ENCODE measurements at regions not wholly inside any gene's neighbourhood (a gene's known extent, or its start where the extent isn't known, plus 50 kb on each side); places are given as distances from the start of the nearest gene placed in this dataset.
"Not testable (repeated sequence)": the region's sequence is repeated elsewhere in the genome, so short reads cannot be mapped to it uniquely, and the experiment has no call there.

- DNase-seq, result no peak
These were observed 57.4 kb upstream of the ST3GAL6 start for GRCh38 chr3:98705694-98706093.

GRCh38 chr3:98708681-98709080 is 54.5 kb upstream of the ST3GAL6 start:
- not testable (repeated sequence) for DNase-seq

GRCh38 chr3:98709441-98709840 is 53.7 kb upstream of the ST3GAL6 start:
- no peak for DNase-seq

GRCh38 chr3:98710067-98710659 is 53.0 kb upstream of the ST3GAL6 start:
- no peak for DNase-seq

GRCh38 chr3:98711426-98711825 is 51.7 kb upstream of the ST3GAL6 start:
- no peak for DNase-seq

GRCh38 chr3:98712726-98713125 is 50.4 kb upstream of the ST3GAL6 start:
- no peak for DNase-seq

- DNase-seq, result not testable (repeated sequence)
These were observed 49.8 kb upstream of the ST3GAL6 start for GRCh38 chr3:98713332-98713731.

All from stimulated activated CD4-positive, alpha-beta T cell treated with anti-CD3 and anti-CD28 coated beads, Interleukin-12 subunit alpha, Interleukin-12 subunit beta, amount 100 ng/mL, for 4 hours (primary cell).